Psoas muscle (tissue), 7 donors: ENCODE measurements at regions not wholly inside any gene's neighbourhood (a gene's known extent, or its start where the extent isn't known, plus 50 kb on each side); places are given as distances from the start of the nearest gene placed in this dataset.

ENCODE experiments used
- ATAC-seq, 4 donors: fragments of 200-7000 bp; cut with Tn5 transposase; one replicate each; pipeline ENCODE4 v1.9.1; 2020; ENCODE audit warnings: moderate library complexity in 3 of 4, mild to moderate bottlenecking in 2 of 4
- DNase-seq, 2 donors: peaks; one replicate each; pipeline ENCODE4 v3.0.0-alpha.2; 2020
- H3K27ac ChIP-seq: fragments of 200-600 bp; one replicate; pipeline ENCODE4 v1.8.0; 2022
- H3K27me3 ChIP-seq, 3 donors: fragments of 200-600 bp in 1 of 3; one replicate each; pipeline versions ENCODE4 v1.6.1 to v1.8.0; 2013 to 2022; ENCODE audit warnings: low read length in 2 of 3, mild to moderate bottlenecking in 2 of 3, moderate library complexity in 1 of 3; ENCODE audit not compliant: insufficient read depth in 3 of 3
- H3K36me3 ChIP-seq, 2 donors: fragments of 200-600 bp in 1 of 2; one replicate each; pipeline versions ENCODE4 v1.6.1 to v1.8.0; 2013 to 2022; ENCODE audit warnings: low read depth in 1 of 2, mild to moderate bottlenecking in 1 of 2, moderate library complexity in 1 of 2; ENCODE audit not compliant: insufficient read depth in 1 of 2
- H3K4me1 ChIP-seq: fragments of 200-600 bp; one replicate; pipeline ENCODE4 v1.8.0; 2022
- H3K4me3 ChIP-seq: fragments of 200-600 bp; one replicate; pipeline ENCODE4 v1.8.0; 2022; ENCODE audit warnings: mild to moderate bottlenecking
- H3K9me3 ChIP-seq: fragments of 200-600 bp; one replicate; pipeline ENCODE4 v1.8.0; 2022
- WGBS, 3 donors: extraction: QIAGEN DNeasy Blood & Tissue Kit; methylation state at CpG; one replicate each; pipeline versions ENCODE4 v1.1.6 to v1.1.7; 2013; 5-methylcytosine and 5-hydroxymethylcytosine counted together
- intact Hi-C, 2 donors: fragments of 100-400 bp; cut with DNase I; formaldehyde crosslinking; loops; one replicate each; pipeline versions ENCODE4 v1.11.0 to v1.14.2; 2022
- TF ChIP-seq, protein P1 (sequence below): fragments of 200-600 bp; IDR thresholded peaks from one replicate; pipeline ENCODE4 v1.8.0; 2022; ENCODE audit warnings: antibody characterized with exemption
- donor health status: healthy with polysubstance abuse.
- donor health status: DM: no; HTN: no; CAD: no; lungs with moderate emphysema.
- donor health status: Bipolar disorder and iron deficiency.
- donor health status: healthy.
- donor health status: DM: yes; HTN: yes; CAD: no.
- donor health status: DM: no; HTN: no; CAD: no.
- donor health status: DM: yes; HTN: yes; CAD: no.

DNA sequence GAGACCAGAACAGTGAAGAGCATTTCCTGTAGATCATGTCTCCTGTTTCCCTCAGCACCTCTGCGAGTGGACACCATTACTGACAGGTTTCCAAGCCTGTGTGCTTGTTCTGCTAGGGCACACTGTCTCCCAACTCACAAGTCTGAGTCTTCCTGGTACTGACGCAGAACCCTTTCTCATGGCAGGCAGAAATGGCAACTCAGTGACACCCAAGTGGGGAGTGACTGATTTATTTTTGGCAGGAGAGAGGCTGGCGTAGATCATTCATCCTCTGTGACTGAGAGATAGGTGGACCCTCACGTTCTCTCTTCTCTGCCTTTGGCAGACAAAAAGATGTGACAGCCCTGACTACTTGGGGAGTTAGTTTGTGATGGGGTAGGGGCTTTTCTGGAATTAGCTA is 183.4 kb downstream of the RFC3 start:
- TF ChIP-seq, protein P1, sequence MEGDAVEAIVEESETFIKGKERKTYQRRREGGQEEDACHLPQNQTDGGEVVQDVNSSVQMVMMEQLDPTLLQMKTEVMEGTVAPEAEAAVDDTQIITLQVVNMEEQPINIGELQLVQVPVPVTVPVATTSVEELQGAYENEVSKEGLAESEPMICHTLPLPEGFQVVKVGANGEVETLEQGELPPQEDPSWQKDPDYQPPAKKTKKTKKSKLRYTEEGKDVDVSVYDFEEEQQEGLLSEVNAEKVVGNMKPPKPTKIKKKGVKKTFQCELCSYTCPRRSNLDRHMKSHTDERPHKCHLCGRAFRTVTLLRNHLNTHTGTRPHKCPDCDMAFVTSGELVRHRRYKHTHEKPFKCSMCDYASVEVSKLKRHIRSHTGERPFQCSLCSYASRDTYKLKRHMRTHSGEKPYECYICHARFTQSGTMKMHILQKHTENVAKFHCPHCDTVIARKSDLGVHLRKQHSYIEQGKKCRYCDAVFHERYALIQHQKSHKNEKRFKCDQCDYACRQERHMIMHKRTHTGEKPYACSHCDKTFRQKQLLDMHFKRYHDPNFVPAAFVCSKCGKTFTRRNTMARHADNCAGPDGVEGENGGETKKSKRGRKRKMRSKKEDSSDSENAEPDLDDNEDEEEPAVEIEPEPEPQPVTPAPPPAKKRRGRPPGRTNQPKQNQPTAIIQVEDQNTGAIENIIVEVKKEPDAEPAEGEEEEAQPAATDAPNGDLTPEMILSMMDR, result no peak
- H3K9me3 ChIP-seq, result no peaks in the 10 kb centered on the region
- no peak overlapping the region for H3K27ac ChIP-seq
- no peak for DNase-seq
- no peaks in the 10 kb centered on the region for H3K27me3 ChIP-seq
- intact Hi-C loops, result no loop called here
- 86 to 88% (median 86%) methylated on average over 4 of the region's 4 CpGs for WGBS, 3 donors
- no peak overlapping the region for H3K4me3 ChIP-seq
- no peaks in the 10 kb centered on the region for H3K36me3 ChIP-seq
- H3K4me1 ChIP-seq, result no peaks in the 10 kb centered on the region
- ATAC-seq, result no peak

DNA sequence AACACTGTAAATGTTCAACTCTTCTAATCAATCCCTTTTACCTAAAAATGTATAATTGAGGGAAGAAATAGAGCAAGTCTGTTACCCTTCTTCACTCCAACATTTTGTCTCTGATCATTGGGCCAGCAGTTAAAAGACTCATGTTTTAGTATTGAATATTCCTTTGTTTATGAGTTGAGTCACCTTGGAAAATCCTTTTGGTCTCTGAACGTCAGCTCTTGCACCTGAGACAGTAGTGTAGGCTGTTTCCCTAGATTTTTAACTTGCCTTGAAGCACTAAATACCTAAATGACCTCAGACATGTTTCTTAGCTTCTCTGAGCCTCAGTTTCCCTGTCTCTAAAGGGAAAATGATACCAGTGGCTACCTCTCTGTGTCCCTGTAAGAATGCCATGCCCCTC is 184.2 kb downstream of the RFC3 start:
- ATAC-seq, result no peak
- intact Hi-C loops, result no loop called here
- H3K27me3 ChIP-seq, result no peaks in the 10 kb centered on the region
- H3K36me3 ChIP-seq, result no peaks in the 10 kb centered on the region
- no peaks in the 10 kb centered on the region for H3K9me3 ChIP-seq
- TF ChIP-seq, protein P1, result no peak
- H3K4me1 ChIP-seq, result no peaks in the 10 kb centered on the region
- no peak for DNase-seq
- WGBS, 3 donors, result 81 to 89% (median 85%) methylated on average over 1 of the region's 1 CpG
- H3K4me3 ChIP-seq, result no peak overlapping the region
- no peak overlapping the region for H3K27ac ChIP-seq

DNA sequence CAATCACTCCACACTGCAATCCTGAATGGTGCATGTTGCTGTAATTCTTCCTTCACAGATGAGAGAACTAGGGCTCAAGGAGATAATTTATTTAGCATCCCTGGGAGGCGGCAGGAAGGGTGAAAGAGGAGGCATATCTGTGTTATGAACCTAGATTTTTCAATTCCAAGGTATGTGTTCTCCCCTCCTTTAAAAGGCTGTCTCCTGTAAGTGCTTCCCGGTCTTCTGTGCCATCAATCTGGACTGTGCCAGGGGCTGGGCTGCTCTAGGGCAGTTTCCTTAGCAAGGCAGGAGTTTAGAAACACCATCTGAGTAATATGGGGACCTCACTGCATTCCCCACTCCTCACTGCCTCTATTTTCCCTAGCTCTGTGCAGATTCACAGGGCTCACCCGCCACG is 185.0 kb downstream of the RFC3 start:
- intact Hi-C loops, result no loop called here
- Histone ChIP-seq H3K9me3 (no peaks in the 10 kb centered on the region), H3K27ac (no peak overlapping the region), H3K36me3 (no peaks in the 10 kb centered on the region), H3K4me3 (no peak overlapping the region), H3K4me1 (no peaks in the 10 kb centered on the region), H3K27me3 (no peaks in the 10 kb centered on the region)
- ATAC-seq, result no peak
- TF ChIP-seq, protein P1, result no peak
- WGBS, 3 donors, result 88 to 92% (median 91%) methylated on average over 4 of the region's 4 CpGs
- no peak for DNase-seq

DNA sequence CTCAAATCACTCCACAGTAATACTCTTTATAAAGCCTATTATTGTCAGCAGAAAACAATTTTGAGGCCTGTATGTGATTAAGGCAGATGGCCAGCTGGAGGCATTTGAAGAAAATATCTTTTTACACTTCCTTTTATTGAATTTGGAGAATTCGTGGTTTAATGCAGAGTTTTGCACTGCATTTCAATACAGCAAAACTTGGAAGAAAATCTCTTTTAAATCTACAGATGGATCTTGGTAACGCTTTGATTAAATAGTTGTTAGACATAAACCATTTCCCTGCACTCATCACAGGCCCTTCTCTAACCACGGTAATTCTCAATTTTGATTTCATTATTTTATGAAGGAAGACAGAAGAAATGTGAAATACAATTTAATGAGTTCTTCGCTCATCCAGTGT is 185.7 kb downstream of the RFC3 start:
- no peak overlapping the region for H3K4me3 ChIP-seq
- ATAC-seq, result no peak
- no peaks in the 10 kb centered on the region for H3K36me3 ChIP-seq
- intact Hi-C loops, result no loop called here
- 48 to 64% (median 50%) methylated on average over 4 of the region's 4 CpGs for WGBS, 3 donors
- H3K4me1 ChIP-seq, result no peaks in the 10 kb centered on the region
- TF ChIP-seq, protein P1, result no peak
- H3K9me3 ChIP-seq, result no peaks in the 10 kb centered on the region
- no peaks in the 10 kb centered on the region for H3K27me3 ChIP-seq
- DNase-seq, result no peak
- no peak overlapping the region for H3K27ac ChIP-seq

DNA sequence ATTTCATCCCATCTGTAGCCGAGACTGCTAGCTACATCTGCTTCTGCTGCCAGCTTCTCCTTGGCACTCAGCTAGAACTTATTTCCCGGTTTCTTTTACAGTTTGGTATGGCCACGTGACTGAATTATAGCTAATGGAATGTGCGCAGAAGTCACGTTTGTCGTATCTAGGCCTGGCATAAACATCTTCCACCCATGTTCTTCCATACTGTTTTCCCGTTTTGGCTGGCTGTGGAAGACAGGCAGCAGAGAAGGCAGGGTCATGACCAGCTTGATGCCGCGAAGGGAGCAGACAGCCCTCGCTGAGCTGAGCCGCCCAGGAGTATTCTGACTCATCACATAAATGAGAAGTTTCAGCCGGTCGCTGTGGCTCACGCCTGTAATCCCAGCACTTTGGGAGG is 186.7 kb downstream of the RFC3 start:
- TF ChIP-seq, protein P1, result no peak
- Histone ChIP-seq H3K27ac (no peak overlapping the region), H3K9me3 (no peaks in the 10 kb centered on the region), H3K36me3 (no peaks in the 10 kb centered on the region), H3K4me1 (no peaks in the 10 kb centered on the region), H3K27me3 (no peaks in the 10 kb centered on the region), H3K4me3 (no peak overlapping the region)
- WGBS, 3 donors, result 29 to 41% (median 33%) methylated on average over 14 of the region's 14 CpGs
- intact Hi-C loops, result no loop called here
- no peak for ATAC-seq
- no peak for DNase-seq
